ENCODE measurements at regions not wholly inside any gene's neighbourhood (a gene's known extent, or its start where the extent isn't known, plus 50 kb on each side); places are given as distances from the start of the nearest gene placed in this dataset.

DNA sequence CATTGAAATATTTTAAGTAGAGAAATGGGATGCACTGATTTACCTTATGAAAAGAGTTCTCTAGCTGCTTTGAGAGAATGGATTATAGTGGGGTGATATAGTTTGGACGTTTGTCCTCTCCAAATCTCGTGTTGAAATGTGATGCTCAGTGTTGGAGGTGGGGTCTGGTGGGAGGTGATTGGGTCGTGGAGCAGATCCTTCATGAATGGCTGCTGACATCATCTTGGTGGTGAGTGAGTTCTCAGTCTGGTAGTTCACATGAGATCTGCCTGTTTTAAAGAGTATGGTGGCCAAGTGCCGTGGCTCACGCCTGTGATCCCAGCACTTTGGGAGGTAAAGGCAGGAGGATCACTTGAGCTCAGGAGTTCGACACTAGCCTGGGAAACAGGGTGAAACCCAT is 58.7 kb upstream of the SH3RF3 start:
- no peaks in the 10 kb centered on the region for H3K36me3 ChIP-seq
- H3K4me1 ChIP-seq: no peaks in the 10 kb centered on the region
- DNase-seq: no peak
- no peak overlapping the region for H3K4me3 ChIP-seq (ENCODE audit: low read depth, low read length)
- TF ChIP-seq CTCF (IDR thresholded peaks at IDR 0.05; ENCODE audit: low read depth, low read length): no peak
- H3K27me3 ChIP-seq: no peaks in the 10 kb centered on the region
- no peaks in the 10 kb centered on the region for H3K9me3 ChIP-seq

DNA sequence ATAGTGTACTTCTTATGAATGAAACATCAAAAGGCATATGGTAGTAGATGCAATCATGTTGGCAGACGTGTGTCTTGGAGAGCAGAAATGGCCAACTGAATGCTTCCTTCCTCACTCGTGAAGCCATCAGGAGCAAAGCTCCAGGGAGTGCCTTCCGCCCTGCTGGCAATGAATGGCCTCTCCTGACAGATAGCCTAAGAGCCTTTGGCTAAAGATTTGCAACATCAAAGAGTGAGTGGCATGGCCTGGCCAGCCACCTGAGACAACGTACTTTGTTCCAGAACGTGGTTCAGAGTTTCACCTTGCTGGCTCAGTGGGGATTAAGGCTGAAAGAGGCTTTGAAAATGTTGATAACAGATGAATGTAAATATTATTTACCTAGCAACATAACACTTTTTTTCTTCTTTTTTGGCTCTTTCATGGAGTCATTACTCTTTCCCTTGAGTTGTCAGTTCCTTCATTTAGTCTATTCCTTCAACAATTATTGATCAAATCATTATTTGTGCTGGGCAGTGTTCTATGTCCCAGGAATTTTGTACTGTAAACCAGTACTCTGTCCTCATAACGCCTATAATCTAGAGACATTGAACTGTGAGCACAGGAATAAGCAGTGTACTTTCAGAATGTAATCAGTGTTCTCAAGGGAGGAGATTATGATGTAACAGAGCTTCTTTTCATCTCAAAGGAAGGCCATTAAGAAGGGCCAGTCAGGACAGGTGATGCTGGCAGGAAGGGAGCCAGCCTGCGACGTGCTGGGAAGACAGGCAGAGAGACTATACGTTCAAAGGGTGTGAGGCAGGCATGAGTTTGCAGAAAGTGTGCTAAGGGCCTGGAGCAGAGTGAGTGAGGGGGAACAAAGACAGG is 59.4 kb upstream of the SH3RF3 start:
- no peaks in the 10 kb centered on the region for H3K27me3 ChIP-seq
- no peaks in the 10 kb centered on the region for H3K9me3 ChIP-seq
- no peaks in the 10 kb centered on the region for H3K4me1 ChIP-seq
- DNase-seq: no peak
- H3K36me3 ChIP-seq: no peaks in the 10 kb centered on the region
- TF ChIP-seq CTCF (IDR thresholded peaks at IDR 0.05; ENCODE audit: low read depth, low read length): no peak
- no peak overlapping the region for H3K4me3 ChIP-seq (ENCODE audit: low read depth, low read length)

DNA sequence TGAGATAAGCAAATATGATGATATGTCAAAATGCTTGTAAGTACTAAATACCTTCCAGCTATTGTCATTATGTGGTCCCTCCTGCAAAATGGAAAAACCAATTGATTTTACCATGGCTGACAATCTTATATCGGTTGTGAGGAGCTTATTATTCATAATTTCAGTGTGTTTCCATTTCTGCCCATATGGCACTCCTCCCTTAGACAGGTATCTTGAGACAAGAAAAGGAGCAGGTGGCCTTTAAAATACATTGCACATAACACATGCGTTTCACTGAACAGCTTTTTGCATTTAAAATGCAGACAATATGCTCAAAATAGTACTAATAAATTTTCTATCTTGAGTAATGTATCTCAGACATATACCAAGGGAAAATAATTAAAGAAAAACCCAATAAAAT is 60.2 kb upstream of the SH3RF3 start:
- no peak for DNase-seq
- no peaks in the 10 kb centered on the region for H3K27me3 ChIP-seq
- no peak for TF ChIP-seq CTCF (IDR thresholded peaks at IDR 0.05; ENCODE audit: low read depth, low read length)
- H3K4me3 ChIP-seq (ENCODE audit: low read depth, low read length): no peak overlapping the region
- no peaks in the 10 kb centered on the region for H3K36me3 ChIP-seq
- H3K9me3 ChIP-seq: no peaks in the 10 kb centered on the region
- H3K4me1 ChIP-seq: no peaks in the 10 kb centered on the region

- H3K4me3 ChIP-seq (ENCODE audit: low read depth, low read length): no peak overlapping the region
- TF ChIP-seq CTCF (IDR thresholded peaks at IDR 0.05; ENCODE audit: low read depth, low read length): no peak
- H3K36me3 ChIP-seq: no peaks in the 10 kb centered on the region
- no peak for DNase-seq
- H3K9me3 ChIP-seq: no peaks in the 10 kb centered on the region
- no peaks in the 10 kb centered on the region for H3K27me3 ChIP-seq
- no peaks in the 10 kb centered on the region for H3K4me1 ChIP-seq
Observed at GRCh38 chr2:109067631-109068125, 61.3 kb upstream of the SH3RF3 start.

- no peak for DNase-seq
- Histone ChIP-seq H3K4me3 (ENCODE audit: low read depth, low read length) (no peak overlapping the region), H3K36me3 (no peaks in the 10 kb centered on the region), H3K27me3 (no peaks in the 10 kb centered on the region), H3K4me1 (no peaks in the 10 kb centered on the region), H3K9me3 (no peaks in the 10 kb centered on the region)
- TF ChIP-seq CTCF (IDR thresholded peaks at IDR 0.05; ENCODE audit: low read depth, low read length): no peak
Observed at GRCh38 chr2:109066917-109067597, 61.9 kb upstream of the SH3RF3 start.

DNA sequence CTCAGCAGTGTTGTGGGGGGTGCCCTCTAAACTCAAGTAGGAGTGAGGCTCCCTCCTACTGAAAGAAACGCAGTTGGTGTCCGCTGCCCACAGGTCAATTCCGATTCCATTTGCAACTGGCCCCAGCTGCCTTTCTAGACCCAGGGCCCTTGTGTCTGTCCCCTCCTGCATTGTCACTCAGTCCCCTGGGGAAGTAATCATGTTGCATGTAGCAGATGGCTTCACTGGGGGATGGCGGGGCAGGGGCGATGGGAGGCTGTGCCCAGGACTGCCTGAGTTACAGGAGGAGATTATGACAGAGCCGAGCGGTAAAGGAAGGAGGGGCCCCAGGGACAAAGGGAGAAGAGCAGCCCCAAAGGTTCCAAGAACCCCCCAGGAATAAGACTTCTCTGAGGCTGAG is 62.5 kb upstream of the SH3RF3 start:
- peak; percentile 20 for DNase-seq
- Histone ChIP-seq H3K4me3 (ENCODE audit: low read depth, low read length) (no peak overlapping the region), H3K4me1 (no peaks in the 10 kb centered on the region), H3K27me3 (no peaks in the 10 kb centered on the region), H3K9me3 (no peaks in the 10 kb centered on the region), H3K36me3 (no peaks in the 10 kb centered on the region)
- TF ChIP-seq CTCF (IDR thresholded peaks at IDR 0.05; ENCODE audit: low read depth, low read length): no peak

Measured in BE2C (cell line).